Adipocyte (in vitro differentiated cells): ENCODE measurements at regions not wholly inside any gene's neighbourhood (a gene's known extent, or its start where the extent isn't known, plus 50 kb on each side); places are given as distances from the start of the nearest gene placed in this dataset.

Source experiments
- DNase-seq: peaks from one replicate; pipeline ENCODE4 v3.0.0-alpha.2; 2015; ENCODE audit warnings: low read depth
- H3K27me3 ChIP-seq: replicated peaks from 2 replicates; pipeline ENCODE4 v1.7.0; 2013; ENCODE audit warnings: mild to moderate bottlenecking, low read length, moderate library complexity; ENCODE audit not compliant: control insufficient read depth, insufficient read depth
- H3K36me3 ChIP-seq: 2 replicates; pipeline ENCODE4 v1.7.0; 2013; ENCODE audit warnings: low read length, mild to moderate bottlenecking, moderate library complexity; ENCODE audit not compliant: control insufficient read depth, insufficient read depth, severe bottlenecking
- H3K4me1 ChIP-seq: 2 replicates; pipeline ENCODE4 v1.7.0; 2013; ENCODE audit warnings: mild to moderate bottlenecking, low read length, moderate library complexity; ENCODE audit not compliant: control insufficient read depth, insufficient read depth
- H3K4me3 ChIP-seq: 2 replicates; pipeline ENCODE4 v1.7.0; 2013; ENCODE audit warnings: mild to moderate bottlenecking, low read length, moderate library complexity
- H3K9ac ChIP-seq: 2 replicates; pipeline ENCODE4 v1.7.0; 2013; ENCODE audit warnings: mild to moderate bottlenecking, low read length, moderate library complexity
- H3K9me3 ChIP-seq: 2 replicates; pipeline ENCODE4 v1.7.0; 2013; ENCODE audit warnings: mild to moderate bottlenecking, low read length, moderate library complexity; ENCODE audit not compliant: control insufficient read depth

DNA sequence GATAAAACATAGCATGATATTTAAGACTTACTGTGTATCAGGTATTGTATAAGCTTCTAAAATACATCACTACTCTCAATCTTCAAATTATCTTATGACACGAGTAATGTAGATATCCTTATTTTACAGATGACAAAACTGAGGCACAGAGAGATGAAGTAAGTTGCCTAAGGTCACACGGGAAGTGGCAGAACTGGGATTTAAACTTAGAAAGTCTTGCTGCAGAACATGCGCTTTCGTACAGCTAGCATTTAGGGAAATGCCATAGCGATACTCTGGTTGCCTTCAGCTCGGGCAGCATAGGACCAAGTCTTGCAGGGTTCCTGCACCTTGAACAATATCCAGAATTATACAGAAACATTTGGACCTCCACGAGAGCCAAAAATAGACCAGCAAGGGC is 162.4 kb downstream of the BRMS1L start:
- H3K9me3 ChIP-seq, result no peaks in the 10 kb centered on the region
- no peaks in the 10 kb centered on the region for H3K27me3 ChIP-seq
- no peak overlapping the region for H3K4me3 ChIP-seq
- H3K9ac ChIP-seq, result no peak overlapping the region
- H3K4me1 ChIP-seq, result no peaks in the 10 kb centered on the region
- DNase-seq, result no peak
- H3K36me3 ChIP-seq, result no peaks in the 10 kb centered on the region

DNA sequence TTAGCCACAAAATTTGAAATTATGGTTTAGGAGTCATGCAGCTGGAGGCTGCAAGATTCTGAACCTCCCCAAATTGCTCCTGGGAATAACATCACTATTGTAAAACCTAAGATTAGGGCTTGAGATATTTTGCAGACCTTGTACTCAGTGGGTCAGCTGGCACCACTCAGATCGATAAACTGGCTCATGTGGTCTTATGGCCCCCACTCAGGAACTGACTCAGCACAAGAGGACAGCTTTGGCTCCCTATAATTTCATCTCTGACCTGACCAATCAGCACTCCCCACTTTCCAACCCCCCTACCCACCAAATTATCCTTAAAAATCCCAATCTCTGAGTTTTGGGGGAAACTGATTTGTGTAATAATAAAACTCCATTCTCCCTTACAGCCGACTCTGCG is 161.6 kb downstream of the BRMS1L start:
- no peak for DNase-seq
- Histone ChIP-seq H3K27me3 (no peaks in the 10 kb centered on the region), H3K9me3 (no peaks in the 10 kb centered on the region), H3K36me3 (no peaks in the 10 kb centered on the region), H3K4me3 (no peak overlapping the region), H3K9ac (no peak overlapping the region), H3K4me1 (no peaks in the 10 kb centered on the region)

DNA sequence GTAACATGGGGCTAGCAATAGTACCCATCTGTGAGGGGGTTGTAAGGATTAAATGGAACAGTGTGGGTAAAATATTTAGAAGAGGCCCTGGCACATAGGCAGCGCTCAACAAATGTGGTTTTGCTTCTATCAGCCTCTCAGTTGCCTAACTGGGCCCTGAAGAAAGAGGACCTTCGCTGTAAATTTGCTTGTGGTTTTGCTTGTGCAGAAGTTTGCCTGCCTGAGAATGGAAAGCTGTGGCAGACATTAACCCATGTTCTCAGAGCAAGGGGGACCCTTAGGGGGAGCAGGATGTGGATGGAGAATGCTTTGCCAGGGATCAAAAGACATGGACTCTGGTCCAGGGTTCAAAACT is 160.1 kb downstream of the BRMS1L start:
- H3K27me3 ChIP-seq, result no peaks in the 10 kb centered on the region
- H3K4me3 ChIP-seq, result no peak overlapping the region
- H3K4me1 ChIP-seq, result no peaks in the 10 kb centered on the region
- no peaks in the 10 kb centered on the region for H3K36me3 ChIP-seq
- no peak overlapping the region for H3K9ac ChIP-seq
- H3K9me3 ChIP-seq, result no peaks in the 10 kb centered on the region
- DNase-seq, result no peak

DNA sequence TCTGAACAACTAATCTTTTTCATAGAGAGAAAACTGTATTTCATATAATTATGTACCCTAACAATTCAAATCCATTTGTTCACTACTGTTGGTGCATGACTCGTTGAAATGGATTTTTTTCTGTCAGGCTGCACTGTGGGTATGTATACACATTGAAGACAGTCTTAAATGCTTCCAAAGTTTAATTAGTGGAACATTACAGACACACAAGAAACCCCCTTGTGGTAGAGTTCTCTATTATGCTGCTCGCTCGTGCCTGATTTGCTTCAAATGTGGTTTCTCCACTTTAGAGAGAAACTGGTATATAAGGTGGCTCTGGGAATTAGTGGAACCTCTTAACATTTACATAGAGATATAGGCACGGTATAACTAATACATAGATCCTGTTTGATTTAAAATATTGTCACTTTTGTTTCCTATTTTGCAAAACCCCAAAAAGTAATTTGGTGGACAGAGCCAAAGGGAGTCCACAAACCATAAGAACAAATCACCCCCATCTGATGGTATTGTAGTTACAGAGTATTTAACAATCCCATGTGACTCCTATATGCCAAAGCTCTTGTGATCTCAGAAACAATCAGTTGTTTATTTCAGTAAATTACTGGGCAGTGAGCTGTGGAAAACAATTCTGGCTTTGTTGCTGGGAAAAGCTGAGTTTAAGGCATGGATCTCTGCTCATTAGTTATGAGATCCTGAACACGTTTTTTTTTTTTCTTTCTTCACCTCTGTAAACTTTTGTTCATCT is 159.5 kb downstream of the BRMS1L start:
- H3K4me3 ChIP-seq, result no peak overlapping the region
- no peaks in the 10 kb centered on the region for H3K27me3 ChIP-seq
- H3K4me1 ChIP-seq, result no peaks in the 10 kb centered on the region
- H3K36me3 ChIP-seq, result no peaks in the 10 kb centered on the region
- DNase-seq, result no peak
- H3K9me3 ChIP-seq, result no peaks in the 10 kb centered on the region
- H3K9ac ChIP-seq, result no peak overlapping the region

DNA sequence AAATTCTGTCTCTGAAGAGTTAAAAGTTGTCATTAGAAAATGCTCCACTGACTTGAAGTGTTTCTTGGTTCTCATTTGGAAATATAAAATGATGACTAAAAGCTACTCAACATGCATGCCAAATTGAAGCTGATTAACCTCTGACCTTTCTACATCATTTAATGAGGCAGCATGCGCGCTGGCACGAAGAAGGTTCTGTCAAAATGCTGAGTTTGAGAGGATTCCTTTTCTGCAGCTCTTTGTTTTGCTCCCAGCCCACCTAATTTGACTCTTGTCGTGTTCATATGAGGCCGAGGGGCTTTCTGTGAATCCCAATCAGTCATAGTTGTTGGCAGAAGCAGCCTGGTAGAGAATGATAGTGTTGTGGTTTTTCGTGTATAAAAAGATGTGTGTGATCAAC is 153.4 kb downstream of the BRMS1L start:
- Histone ChIP-seq H3K4me1 (no peaks in the 10 kb centered on the region), H3K27me3 (no peaks in the 10 kb centered on the region), H3K9me3 (no peaks in the 10 kb centered on the region), H3K4me3 (no peak overlapping the region), H3K36me3 (no peaks in the 10 kb centered on the region), H3K9ac (no peak overlapping the region)
- no peak for DNase-seq

DNA sequence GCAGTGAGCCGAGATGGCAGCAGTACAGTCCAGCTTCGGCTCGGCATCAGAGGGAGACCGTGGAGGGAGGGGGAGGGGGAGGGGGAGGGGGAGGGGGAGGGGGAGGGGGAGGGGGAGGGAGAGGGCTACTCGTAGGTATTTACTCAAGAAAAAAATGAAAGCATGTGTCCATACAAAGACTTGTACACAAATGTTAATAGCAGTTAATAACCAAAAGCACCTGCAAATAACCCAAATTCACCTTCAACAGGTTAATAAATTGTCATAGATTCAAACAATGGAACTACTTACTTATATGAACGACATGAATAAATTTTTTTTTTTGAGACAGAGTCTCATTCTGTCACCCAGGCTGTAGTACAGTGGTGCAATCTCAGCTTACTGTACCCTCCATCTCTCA is 152.4 kb downstream of the BRMS1L start:
- H3K27me3 ChIP-seq, result no peaks in the 10 kb centered on the region
- no peaks in the 10 kb centered on the region for H3K36me3 ChIP-seq
- no peaks in the 10 kb centered on the region for H3K4me1 ChIP-seq
- DNase-seq, result no peak
- no peaks in the 10 kb centered on the region for H3K9me3 ChIP-seq
- H3K9ac ChIP-seq, result no peak overlapping the region
- H3K4me3 ChIP-seq, result no peak overlapping the region

DNA sequence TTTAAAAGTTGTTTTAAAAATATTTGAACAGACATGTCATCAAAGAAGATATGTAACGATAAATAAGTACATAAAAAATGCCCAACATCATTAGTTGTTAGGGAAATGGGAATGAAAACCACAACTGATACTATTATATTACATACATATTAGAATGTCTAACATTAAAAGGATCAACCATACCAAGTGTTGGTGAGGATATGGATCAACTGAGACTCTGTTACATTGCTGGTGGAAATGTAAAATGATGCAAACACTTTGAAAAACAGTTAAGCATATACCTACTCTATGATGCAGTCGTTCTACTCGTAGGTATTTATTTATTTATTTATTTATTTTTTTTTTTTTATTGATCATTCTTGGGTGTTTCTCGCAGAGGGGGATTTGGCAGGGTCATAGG is 149.7 kb downstream of the BRMS1L start:
- Histone ChIP-seq H3K36me3 (no peaks in the 10 kb centered on the region), H3K4me1 (no peaks in the 10 kb centered on the region), H3K27me3 (no peaks in the 10 kb centered on the region), H3K9me3 (no peaks in the 10 kb centered on the region), H3K9ac (no peak overlapping the region), H3K4me3 (no peak overlapping the region)
- no peak for DNase-seq

DNA sequence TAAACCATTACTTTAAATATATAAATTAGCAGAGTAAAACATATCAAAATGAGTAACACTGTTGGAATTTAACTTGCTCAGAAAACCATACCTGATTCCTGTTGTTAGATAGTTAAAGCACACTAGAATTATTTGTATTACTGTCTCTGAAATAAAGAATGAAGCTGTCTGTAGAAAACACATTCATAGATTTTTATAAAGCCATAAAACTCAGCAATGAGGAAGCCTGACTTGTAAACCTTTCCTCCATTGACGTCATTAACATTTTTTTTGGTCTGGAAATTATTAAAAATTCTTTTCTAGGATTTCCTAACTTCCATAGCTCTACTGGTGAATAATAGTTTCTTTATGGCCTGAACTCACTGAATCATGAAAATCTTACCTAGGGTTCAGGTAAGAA is 147.6 kb downstream of the BRMS1L start:
- no peak overlapping the region for H3K4me3 ChIP-seq
- DNase-seq, result no peak
- no peaks in the 10 kb centered on the region for H3K36me3 ChIP-seq
- H3K9me3 ChIP-seq, result no peaks in the 10 kb centered on the region
- H3K4me1 ChIP-seq, result no peaks in the 10 kb centered on the region
- H3K27me3 ChIP-seq, result no peaks in the 10 kb centered on the region
- no peak overlapping the region for H3K9ac ChIP-seq

DNA sequence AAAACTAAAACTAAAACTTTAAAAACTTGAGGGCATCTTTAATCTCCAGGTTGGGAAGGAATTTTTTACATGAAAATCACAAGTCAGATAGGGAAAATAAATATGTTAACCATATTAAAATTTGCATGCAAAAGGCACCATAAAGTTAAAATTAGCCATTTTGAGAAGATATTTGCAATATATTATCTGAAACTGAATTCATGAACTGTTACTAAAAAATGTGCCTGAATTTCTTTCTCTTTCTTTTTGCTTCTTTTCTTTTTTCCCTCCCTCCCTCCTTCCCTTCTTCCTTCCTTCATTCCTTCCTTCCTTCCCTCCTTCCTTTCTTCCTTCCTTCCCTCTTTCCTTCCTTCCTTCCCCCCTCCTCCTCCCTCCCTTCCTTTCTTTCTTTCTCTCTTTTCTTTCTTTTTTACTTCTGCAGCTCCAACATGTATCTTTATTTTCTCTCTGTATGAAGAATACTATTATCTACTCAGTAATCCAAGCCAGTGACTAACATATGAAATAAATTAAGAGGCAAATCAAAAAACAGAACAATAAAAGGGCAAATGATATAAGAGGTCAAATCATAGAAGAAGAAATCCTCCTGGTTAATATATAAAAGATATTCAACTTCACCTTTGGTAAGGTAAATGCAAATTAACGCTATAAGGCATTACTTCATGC is 146.0 kb downstream of the BRMS1L start:
- Histone ChIP-seq H3K9ac (no peak overlapping the region), H3K27me3 (no peaks in the 10 kb centered on the region), H3K36me3 (no peaks in the 10 kb centered on the region), H3K9me3 (no peaks in the 10 kb centered on the region), H3K4me3 (no peak overlapping the region), H3K4me1 (no peaks in the 10 kb centered on the region)
- no peak for DNase-seq

DNA sequence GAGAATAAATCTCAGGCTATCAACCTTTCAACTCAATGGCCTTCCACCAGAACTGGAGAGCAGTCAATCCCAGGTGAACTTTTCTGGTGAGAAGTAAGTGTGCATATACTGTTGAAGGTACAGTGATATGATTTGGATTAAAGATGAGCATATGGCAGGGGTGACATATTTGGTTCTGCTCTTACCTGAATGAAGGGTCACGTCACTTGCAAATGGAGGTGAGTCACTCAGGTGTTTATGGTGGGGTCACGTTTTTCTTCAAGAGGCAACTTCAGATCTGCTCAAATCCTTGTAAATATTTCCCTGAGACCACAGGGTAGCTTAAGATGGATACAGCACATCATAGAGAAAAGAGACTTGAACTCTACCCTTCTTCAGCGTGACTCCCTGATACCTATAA is 143.2 kb downstream of the BRMS1L start:
- DNase-seq, result no peak
- Histone ChIP-seq H3K36me3 (no peaks in the 10 kb centered on the region), H3K4me1 (no peaks in the 10 kb centered on the region), H3K4me3 (no peak overlapping the region), H3K27me3 (no peaks in the 10 kb centered on the region), H3K9ac (no peak overlapping the region), H3K9me3 (no peaks in the 10 kb centered on the region)

DNA sequence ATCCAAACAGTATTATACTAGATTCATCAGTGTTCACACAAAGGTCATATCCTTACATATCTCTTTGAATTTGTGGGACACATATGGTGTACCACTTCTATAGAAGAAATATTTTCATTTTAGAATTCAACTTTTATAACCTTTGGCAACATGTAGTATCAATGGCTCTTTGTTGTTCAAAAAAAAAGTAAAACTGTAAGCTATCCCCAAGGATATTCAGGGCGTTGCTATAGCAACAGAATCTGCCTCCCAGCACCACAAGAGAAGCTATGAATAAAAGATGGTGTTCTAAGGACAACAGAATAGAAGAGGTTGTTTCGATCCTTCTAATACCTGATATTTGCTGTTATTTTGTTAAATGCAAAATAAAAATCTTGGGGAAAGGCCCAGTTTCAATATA is 139.3 kb downstream of the BRMS1L start:
- no peak for DNase-seq

More for the DNA sequence above, 139.3 kb downstream of the BRMS1L start:
- no peaks in the 10 kb centered on the region for H3K27me3 ChIP-seq
- no peak overlapping the region for H3K9ac ChIP-seq
- H3K4me1 ChIP-seq, result no peaks in the 10 kb centered on the region
- H3K9me3 ChIP-seq, result no peaks in the 10 kb centered on the region
- no peak overlapping the region for H3K4me3 ChIP-seq
- no peaks in the 10 kb centered on the region for H3K36me3 ChIP-seq
